ENCODE measurements at regions not wholly inside any gene's neighbourhood (a gene's known extent, or its start where the extent isn't known, plus 50 kb on each side); places are given as distances from the start of the nearest gene placed in this dataset.
A peak's percentile ranks its signal among the peaks of the same experiment; 100 is the strongest.

DNA sequence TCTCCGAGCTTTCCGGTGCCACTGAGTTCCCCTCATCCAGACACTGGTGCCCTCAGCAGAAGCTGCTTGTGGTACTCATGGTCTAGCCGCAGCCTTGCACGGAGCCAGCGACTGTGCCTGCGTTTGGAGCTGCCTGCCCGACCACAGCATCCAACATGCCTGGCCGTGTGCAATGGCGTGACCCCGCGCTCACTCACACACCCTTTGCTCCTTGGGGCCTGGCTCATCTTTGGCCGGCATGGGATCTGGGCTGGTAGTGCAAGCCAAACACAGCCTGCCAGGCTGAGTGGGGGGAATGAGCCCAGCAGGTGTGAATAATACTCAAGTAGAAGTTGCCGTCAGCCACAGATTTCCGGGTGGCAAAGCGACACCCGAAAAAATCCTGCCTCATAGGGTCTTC is 1178.7 kb upstream of the GBE1 start:
- no peak for DNase-seq (ENCODE audit: low spot score)

DNA sequence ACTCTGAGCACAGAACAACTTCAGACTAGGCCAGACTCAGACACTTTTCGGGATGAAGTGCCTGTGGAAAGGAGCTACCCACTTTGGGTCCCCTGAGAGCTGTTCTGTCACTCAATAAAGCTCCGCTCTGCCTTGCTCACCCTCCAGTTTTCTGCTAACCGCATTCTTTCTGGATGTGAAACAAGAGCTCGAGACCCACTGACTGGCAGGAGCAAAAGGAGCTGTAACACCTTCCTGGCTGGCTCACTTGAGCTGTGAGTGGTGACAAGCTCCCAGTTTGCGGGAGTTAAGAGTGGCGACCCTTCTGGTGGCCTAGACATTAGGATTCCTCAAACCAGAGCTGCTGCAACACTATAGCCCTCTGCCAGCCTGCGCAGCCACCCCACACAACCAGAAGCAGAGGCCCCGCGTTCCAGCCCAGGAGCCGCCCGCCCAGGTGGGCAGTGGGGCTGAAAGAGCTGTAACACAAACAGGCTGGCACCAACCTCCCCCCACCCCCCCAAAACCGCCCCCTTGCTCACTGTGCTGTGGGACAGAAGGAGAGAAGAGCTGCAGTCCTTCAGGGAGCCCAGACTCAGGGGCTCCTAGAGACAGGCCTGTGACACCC is 1178.1 kb upstream of the GBE1 start:
- no peak for DNase-seq (ENCODE audit: low spot score)

DNA sequence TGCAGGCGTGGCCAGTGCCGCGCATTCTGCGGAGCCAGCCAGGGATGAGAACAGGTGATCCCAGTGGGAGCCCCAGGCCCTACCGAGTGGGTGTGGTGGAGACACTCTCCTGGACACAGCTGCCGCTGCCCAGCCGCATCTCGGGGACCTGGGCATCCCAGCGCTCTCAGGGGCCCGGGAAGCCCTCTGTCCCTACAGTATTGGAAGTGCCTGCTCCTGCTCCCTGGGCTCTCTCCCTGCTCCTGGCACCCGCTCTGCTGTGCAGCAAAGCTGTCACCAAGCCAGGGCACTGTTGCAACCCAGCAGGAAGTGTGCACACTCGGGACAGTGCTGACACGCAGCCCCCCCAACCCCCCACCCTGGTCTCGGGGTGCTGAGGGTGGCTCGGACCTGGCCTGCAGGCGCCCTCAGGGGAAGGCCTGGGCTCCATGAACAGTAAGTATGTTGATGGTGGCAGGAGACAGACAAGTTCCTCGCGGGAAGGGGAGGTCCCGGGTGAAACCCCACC is 1177.4 kb upstream of the GBE1 start:
- no peak for DNase-seq (ENCODE audit: low spot score)

DNA sequence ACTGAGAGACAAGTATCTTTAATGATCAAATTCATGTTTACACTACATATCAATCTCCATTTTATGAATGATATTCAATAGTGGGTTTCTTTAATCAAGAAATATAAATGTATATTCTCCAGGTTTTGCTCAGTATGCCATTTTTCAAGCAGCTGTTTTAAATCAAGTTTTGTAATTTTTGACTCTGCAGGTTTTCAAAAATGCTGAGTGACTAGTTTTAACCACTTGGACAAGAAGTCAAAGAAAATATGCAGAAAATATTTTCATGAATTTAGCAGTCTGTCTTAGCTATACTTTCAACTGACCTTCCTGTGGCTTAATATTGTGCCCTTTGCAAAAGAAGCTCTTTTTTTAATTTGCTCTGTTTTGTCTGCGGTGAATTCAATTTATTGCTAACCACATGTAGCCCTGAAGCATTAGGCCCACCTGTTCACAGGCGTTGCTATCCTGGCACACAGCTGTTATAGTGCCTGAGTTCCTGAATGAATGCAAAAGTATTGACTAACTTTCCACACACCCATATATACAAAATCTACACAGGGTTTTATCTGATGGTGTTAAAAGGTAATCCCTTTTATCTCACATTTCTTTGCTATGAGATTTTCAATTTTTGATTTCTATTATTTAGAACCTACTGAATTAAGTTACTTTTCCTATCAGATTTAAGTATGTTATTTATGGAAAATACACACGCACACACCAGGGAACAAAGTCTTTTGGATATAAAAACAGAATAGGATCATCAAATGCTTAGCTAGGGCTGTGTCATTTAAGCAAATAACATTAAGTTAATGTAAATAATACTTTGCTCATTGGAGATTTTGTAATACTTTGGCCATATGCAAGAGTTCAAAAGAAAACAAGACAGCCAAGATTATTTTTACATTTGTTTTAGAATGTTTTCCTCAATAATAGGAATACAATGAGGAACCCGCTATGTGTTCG is 1166.1 kb upstream of the GBE1 start:
- peak; percentile 1 for DNase-seq (ENCODE audit: low spot score)

DNA sequence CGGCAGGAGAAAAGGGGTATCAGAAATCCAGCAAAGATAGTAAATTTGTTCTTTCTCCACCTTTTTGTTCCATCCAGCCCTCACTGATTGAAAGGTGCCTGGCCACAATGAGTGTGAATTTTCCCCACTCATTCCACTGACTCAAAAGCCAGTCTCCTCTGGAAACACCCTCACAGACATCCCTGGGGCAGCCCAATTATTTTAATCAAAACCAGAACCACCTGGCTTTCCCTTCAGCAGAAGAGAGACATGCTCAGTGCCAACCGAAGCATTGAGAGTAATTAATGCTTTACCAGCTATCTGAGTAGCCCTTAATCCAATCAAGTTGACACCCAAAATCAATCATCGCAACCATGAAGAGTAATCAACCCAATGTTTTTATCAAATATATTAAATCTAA is 1129.6 kb upstream of the GBE1 start:
- DNase-seq (ENCODE audit: low spot score) = no peak

DNA sequence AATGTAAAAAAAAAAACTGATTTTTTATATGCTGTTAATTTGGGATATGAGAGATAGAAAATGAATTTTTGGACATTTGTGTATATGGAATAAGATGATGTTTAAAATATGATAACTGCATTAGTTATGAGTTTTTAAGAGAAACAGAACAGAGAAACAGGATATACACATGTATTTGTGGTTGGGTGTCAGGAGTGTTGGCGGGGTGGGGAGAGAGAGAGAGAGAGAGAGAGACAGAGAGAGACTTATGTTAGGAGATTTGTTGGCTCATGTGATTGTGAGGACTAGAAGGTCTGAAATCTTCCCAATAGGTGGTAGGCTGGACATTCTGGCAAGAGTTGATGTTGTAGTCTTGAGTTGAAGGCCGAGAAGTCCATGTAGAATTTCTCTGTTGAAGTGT is 1121.6 kb upstream of the GBE1 start:
- DNase-seq (ENCODE audit: low spot score) = no peak

DNA sequence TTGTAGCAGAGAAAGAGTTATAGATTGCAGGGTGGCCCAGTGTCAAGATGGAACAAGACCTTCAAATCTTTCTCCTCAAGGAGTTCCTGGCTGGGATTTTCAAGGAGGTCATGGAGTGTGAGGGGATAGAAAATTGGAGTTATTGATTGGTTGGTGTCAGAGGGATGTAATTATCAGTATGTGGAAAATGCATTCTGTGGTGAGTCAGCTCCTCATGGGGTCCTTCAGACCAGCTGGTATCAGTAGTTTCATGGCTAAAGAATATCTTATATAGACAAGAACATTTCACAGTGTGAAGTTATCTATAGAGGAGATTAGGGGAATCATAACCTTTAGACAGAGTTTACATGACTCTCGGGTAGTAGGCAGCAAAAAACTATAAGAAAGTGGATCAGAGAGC is 1114.0 kb upstream of the GBE1 start:
- DNase-seq (ENCODE audit: low spot score) = no peak

DNA sequence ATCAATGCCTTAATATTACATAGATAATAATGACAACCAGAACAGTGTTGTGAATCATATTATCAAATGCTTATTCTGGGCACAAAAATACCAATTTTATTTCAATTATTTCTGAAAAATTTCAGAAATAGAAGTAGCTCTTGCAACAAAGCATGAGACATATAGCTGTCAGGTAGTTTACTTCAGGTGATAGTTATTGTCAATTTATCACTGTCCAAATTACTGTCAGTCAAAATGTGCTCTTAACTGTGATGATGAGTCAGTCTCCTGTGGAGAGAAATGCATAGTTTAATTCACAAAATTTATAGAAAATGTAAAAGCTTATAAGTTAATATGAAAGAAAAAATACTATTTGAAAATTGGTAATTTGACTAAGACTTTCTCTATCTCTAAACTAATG is 1078.4 kb upstream of the GBE1 start:
- DNase-seq (ENCODE audit: low spot score) = no peak

DNA sequence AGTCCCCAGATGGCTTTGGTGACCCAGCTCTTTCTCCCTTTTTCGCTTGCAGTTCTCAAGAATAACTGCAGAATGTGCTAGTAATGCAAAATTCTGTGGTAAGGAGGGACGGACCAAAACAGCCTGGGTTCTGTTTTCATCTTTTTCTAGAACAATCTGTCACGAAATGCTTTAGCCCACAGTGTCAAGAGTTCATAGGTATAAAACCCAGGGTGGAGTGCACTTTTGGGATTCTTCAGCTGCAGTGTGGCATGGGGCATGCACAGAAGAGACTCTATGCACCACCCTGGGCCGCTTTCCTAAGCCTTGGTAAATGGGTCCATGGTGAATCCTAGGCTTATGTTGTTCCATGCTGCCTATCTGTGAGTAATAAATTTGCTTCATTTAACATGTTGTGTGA is 1072.7 kb upstream of the GBE1 start:
- no peak for DNase-seq (ENCODE audit: low spot score)

DNA sequence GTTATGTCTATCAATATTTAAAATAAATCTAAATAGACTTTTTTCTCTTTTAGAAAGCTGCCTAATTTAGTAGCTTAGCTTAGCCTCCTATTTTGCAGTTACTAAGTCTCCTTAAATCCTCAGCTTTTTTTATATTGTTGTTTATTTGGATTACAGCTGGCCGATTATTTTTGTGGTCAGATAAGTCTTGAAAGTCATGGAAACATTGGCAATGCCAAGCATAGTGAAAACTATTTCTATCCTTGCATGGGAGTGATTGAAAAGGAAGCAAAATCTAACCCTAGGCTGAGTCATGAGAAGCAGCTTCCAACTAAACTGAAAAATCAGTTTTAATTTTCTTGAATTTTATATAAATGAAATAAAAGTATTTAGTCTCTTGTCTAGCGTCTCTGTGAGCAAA is 1063.0 kb upstream of the GBE1 start:
- DNase-seq (ENCODE audit: low spot score) = no peak

DNA sequence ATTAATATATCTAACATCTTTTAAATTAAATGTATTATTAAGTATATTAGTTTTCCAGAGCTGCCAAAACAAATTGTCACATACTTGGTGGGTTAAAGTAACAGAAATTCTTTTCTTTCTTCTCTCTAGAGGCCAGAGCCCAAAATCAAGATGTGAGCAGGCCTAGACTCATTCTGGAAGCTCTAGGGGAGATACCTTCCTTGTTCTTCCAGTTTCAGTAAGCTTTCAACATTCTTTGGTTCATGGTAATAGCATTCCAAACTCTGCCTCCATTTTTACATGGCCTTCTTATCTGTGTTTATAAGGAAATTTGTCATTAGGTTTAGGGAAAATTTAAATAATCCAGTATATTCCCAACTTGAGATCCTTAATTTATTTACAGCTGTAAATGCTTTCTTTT is 1054.6 kb upstream of the GBE1 start:
- no peak for DNase-seq (ENCODE audit: low spot score)

DNA sequence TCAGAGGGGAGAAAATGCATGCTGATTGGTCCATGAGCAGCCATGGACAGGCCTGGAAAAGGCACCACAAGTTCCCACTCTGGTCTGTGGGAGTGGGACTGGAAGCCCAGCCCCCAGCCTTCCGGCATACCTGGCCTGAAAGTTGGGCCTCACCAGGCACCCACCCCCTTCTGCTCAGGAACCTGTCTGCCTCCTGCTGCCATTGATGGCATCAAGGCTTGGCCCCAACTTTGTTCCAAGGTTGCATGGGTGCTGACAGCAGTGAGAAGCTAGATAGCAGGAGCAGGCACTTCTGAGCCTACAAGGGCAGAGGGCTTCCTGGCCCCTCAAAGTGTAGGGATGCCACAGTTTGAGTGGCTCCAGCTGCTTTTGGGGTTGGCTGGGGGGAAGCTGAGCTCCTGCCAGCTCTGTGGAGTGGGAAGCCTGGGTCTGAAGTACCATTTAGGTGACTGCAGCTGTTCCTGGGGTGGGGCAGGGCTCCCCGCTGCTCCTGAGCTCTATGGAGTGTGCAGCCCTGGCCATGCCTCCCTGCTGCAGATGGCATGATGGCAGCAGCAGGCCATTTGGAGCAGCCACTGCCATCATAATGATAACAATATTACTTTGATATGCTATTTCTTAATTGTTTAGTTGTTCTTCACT is 1054.1 kb upstream of the GBE1 start:
- no peak for DNase-seq (ENCODE audit: low spot score)

DNA sequence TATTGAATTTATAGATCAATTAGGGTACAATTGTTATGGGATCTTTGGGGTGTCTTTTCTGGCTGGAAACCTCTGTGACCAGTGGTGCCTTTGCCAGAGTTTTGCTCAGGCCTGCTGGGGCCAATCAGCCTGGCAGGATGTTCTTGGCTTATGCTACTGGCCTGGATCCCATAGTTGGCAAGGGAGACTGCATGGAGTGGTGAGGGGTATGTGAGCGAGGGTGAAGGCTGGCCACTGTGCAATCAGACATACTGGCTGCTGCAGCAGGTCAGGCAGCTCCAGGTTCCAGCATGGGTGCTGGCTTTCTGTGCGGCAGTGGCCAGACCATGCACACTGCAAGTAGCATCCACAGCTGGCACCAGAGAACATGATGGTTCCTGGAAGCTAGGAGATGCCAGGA is 1053.2 kb upstream of the GBE1 start:
- DNase-seq (ENCODE audit: low spot score) = no peak

DNA sequence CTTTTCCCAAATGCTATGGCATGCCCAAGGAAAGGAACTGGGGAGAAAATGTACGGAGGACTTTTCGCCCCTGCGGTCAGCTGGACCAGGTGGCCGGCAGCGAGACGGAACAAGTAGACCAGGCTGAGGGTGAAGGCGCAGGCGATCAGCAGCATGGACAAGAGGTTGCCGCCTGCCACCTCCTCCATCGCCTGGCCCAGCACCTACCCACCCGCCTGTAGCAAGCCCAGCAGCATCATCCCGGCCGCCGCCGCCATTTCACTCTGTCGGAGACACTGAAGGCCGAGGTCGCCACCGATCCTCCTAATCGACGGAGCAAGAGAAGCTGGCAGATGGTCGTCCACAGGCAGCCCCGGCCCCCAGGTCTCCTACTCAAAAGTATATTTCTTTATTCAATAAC is 1046.3 kb upstream of the GBE1 start:
- no peak for DNase-seq (ENCODE audit: low spot score)

DNA sequence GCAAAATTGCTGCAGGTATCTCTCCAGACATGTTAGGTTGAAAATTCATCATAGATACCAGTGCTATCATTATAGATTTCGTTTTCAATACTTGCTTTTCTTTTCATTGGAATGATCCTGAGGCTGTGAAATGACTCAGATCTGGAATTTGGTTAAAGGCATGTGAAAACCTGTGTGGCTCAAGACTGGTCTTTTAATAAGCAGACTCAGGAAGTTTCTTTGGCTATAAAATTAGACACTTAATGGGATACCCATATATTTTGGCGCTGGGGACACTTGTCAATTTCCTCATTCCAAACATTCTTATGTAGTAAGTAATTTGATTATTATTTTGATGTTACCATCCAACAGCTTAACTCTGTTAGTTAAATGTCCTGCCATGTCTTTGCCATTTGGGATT is 1041.1 kb upstream of the GBE1 start:
- DNase-seq (ENCODE audit: low spot score) = no peak

DNA sequence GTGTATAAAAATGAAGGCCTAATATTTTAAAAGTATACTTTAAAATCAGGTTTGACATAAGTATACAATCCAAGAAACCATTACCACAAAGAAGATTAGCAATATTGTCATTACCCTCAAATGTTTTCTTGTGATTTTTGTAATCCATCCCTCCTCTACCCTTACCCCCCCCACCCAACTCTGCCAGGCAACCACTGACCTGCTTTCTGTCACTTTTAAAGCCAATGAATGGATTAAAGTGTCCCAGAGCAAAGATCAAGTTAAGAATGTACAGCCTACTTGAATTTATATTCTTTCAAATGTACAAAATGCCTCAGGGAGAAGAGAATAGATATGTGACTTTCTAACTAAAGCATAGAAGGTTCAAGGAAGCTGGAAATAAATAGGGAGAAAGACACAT is 1038.8 kb upstream of the GBE1 start:
- no peak for DNase-seq (ENCODE audit: low spot score)

DNA sequence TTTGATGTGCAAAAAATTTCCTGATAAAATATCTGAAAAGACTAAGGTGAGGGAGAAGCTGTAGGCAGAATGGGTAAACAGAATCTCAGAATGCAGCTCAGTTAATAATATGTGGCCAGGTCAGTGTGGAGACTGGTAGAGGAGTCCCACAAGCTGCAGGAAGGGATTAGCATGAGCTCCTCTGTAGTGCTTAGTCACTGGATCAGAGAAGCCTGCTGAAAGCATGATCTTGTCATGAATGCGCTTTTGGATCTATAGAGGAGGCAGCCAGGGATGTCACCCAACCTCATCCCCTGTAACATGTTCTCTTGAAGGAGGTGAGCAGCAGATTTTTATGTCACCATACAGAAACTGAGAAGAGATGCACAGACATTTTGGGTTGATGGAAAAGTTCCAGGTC is 1035.3 kb upstream of the GBE1 start:
- no peak for DNase-seq (ENCODE audit: low spot score)

DNA sequence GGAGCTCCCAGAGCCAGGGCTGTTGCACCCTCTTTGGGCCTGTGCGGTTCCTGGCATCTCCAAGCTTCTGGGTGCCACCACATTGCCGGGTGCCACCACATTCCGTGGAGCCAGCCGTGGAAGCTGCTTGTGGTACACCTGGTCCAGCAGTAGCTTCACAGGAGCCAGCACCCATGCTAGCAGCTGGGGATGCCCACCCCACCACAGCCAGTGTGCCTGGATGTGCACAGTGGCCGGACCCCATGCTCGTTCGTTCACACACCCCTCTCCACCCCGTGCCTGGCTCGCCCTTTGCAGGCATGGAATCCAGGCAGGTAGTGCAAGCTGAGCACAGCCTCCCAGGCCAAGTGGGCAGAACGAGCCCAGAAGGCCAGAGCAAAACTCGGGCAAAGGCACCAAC is 1029.8 kb upstream of the GBE1 start:
- no peak for DNase-seq (ENCODE audit: low spot score)

DNA sequence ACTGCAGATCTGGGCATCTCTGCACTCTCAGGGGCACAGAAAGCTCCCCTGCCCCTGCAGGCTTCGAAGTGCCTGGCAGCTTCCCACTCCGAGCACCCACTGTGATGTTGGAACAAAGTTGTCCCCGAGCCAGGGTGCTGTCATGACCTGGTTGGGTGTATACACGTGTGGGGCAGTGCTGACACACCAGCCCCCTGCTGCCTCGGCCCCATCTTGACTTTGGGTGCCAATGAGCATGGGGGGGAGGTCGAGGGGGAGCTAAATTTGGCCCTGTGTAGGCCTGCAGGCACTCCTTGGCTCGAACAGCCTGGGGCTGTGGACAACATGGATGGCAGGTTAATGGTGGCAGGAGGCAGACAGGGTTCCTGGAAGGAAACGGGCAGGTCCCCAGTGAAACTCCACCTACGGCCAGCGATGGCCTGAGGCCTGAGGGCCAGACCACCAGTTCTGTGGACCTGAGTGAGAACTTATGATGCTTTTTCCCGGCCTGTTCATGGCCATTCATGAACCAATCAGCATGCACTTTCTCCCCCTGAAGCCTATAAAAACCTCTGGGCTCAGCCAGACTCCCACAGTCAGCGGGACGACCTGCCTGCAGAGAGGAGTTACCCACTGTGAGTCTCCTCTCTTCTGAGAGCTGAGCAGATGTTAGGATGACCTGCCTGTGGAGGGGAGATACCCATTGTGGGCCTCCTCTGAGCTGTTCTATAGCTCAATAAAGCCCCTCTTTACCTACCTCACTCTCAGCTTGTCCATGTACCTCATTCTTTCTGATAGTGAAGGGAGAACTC is 1029.1 kb upstream of the GBE1 start:
- DNase-seq (ENCODE audit: low spot score) = no peak

DNA sequence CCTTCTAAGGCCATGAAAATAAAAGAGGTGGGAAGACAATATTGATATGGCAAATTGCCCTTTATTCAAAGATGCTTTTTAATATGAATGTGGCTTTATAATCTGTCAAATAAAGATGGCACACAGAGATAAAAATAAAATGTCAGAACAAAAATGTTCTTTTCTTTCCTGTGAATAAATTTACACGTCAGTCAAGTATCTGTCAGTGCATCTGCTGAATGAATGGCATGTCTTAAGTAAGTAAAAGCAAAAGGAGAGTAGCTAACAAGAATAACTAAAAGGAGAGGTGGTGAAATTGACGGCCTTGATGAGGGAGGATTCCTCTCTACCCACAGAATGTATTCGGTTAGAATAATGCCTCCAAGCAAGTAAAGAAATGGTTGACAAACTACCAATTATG is 1021.7 kb upstream of the GBE1 start:
- DNase-seq (ENCODE audit: low spot score) = no peak

DNA sequence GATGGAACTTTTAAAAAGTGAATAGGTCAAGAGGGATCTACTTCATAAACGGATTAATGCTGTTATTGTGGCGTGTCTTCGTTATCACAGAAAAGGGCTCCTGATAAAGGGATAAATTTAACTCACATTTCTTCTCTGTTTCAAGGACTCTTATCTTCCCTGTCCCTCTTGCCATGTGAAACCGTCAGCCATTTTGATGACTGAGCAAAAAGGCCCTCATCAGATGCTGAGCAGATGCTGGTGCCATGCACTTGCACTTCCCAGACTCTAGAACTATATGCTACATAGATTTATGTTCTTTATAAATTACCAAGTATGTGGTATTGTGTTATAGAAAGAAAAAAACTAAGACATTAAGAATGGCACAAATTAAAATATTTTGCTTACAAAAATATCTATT is 1011.8 kb upstream of the GBE1 start:
- no peak for DNase-seq (ENCODE audit: low spot score)

DNA sequence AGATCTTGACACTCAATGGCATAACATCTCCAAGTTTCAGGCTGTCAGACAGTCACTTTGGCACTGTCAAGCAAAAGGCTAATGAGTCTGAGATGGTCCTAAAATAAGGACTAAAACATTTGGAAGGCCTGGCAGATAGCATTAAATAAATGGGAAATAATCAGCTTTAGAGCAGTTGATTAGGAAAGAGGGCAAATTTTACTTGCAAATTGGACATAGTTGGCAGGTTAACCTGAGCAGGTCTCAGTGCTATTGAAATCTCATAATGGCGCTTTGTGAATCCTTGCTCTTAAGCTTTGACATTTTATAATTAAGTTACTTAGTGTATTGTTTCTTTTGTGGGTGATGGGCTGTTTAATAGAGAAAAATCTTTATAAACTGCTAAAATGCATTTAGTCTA is 1003.1 kb upstream of the GBE1 start:
- no peak for DNase-seq (ENCODE audit: low spot score)
